HepG2 (cell line): ENCODE measurements at regions not wholly inside any gene's neighbourhood (a gene's known extent, or its start where the extent isn't known, plus 50 kb on each side); places are given as distances from the start of the nearest gene placed in this dataset.

Experiments
- ATAC-seq: fragments of 200-7000 bp; cut with Tn5 transposase; 3 replicates; pipeline ENCODE4 v1.9.1; 2020; ENCODE audit warnings: mild to moderate bottlenecking, moderate library complexity
- BruUV-seq: library from RNA; stranded (reverse); fragments of 400-500 nt; replicated peaks from 2 replicates; lab custom pipeline; 2021; lab: Mats Ljungman, UMichigan
- CTCF ChIA-PET: fragments of 300-600 bp; formaldehyde crosslinking; extraction: SDS; loops from one replicate; lab custom pipeline; 2021; ENCODE audit warnings: low total read pairs, inconsistent platforms, low intra/inter-chr PET ratio; lab: Yijun Ruan, JAX
- POLR2A ChIA-PET: fragments of 350-600 bp; sonication (Branson Sonifier 250); formaldehyde crosslinking; loops from one replicate; lab custom pipeline; 2020; ENCODE audit warnings: antibody characterized with exemption, inconsistent platforms; lab: Yijun Ruan, JAX
- DNase-seq: peaks from one replicate; pipeline ENCODE4 v3.0.0-alpha.2; 2015; ENCODE audit warnings: low spot score
- FAIRE-seq: peaks from 3 replicates; lab custom pipeline; 2011; peaks lifted over from hg19 to GRCh38; lab: Jason Lieb, UNC
- H2AFZ ChIP-seq: one replicate; pipeline ENCODE4 v1.6.1; 2011; ENCODE audit warnings: low read length, inconsistent platforms
- H3K27ac ChIP-seq: fragments of 300-600 bp; 3 replicates; pipeline ENCODE4 v1.8.0; 2011; ENCODE audit warnings: mixed run types, mild to moderate bottlenecking, mixed read lengths, low read length, inconsistent platforms; ENCODE audit not compliant: insufficient read depth; ENCODE audit errors: extremely low read length
- H3K27me3 ChIP-seq, 2 experiments: fragments of 200-600 bp in 1 of 2; 2 replicates in 1 of 2; 3 replicates in 1 of 2; pipeline versions ENCODE4 v1.6.0 to v1.8.0; 2011; ENCODE audit warnings: low read length in 2 of 2, mild to moderate bottlenecking in 2 of 2, moderate library complexity in 2 of 2, inconsistent platforms in 1 of 2; ENCODE audit not compliant: insufficient read depth in 2 of 2, control insufficient read depth in 1 of 2
- H3K36me3 ChIP-seq, 2 experiments: fragments of 200-600 bp in 1 of 2; replicated peaks in 1 of 2; 2 replicates in 1 of 2; 3 replicates in 1 of 2; pipeline versions ENCODE4 v1.5.1 to v1.8.0; 2011; ENCODE audit warnings: low read length in 2 of 2, inconsistent platforms in 1 of 2; ENCODE audit not compliant: insufficient read depth in 2 of 2, control insufficient read depth in 1 of 2
- H3K4me1 ChIP-seq: 2 replicates; pipeline ENCODE4 v1.5.1; 2012; ENCODE audit warnings: low read length, inconsistent platforms; ENCODE audit not compliant: insufficient read depth
- H3K4me2 ChIP-seq: 2 replicates; pipeline ENCODE4 v1.6.0; 2011; ENCODE audit warnings: low read depth, low read length, inconsistent platforms
- H3K4me3 ChIP-seq, 3 experiments: fragments of 200-600 bp in 1 of 3; sonication (generic), shearing (Covaris generic) in 1 of 3; replicated peaks in 1 of 3; 2 replicates each; pipeline ENCODE4 v1.5.1; 2011 to 2016; ENCODE audit warnings: low read length in 3 of 3, inconsistent platforms in 2 of 3, low read depth in 2 of 3, mild to moderate bottlenecking in 2 of 3, control low read depth in 1 of 3, mixed read lengths in 1 of 3; ENCODE audit not compliant: insufficient read depth in 1 of 3
- H3K79me2 ChIP-seq: one replicate; pipeline ENCODE4 v1.6.1; 2011; ENCODE audit warnings: low read length, inconsistent platforms; ENCODE audit not compliant: insufficient read depth
- H3K9ac ChIP-seq: 2 replicates; pipeline ENCODE4 v1.6.0; 2011; ENCODE audit warnings: mild to moderate bottlenecking, low read depth, low read length, inconsistent platforms; ENCODE audit not compliant: insufficient read depth
- H3K9me3 ChIP-seq: 2 replicates; pipeline ENCODE4 v1.5.1; 2012; ENCODE audit warnings: mild to moderate bottlenecking, low read length
- H4K20me1 ChIP-seq: 2 replicates; pipeline ENCODE4 v1.6.0; 2011; ENCODE audit warnings: inconsistent platforms, mild to moderate bottlenecking, low read length, moderate library complexity; ENCODE audit not compliant: insufficient read depth
- BCL3 ChIP-seq: sonication (generic); formaldehyde crosslinking; IDR thresholded peaks from 2 replicates; pipeline ENCODE4 v1.5.1; 2020; ENCODE audit warnings: mild to moderate bottlenecking, missing genetic modification reagents, moderate library complexity
- CHD4 ChIP-seq: fragments of 200-600 bp; sonication (generic); IDR thresholded peaks from 2 replicates; pipeline ENCODE4 v1.7.0; 2017; ENCODE audit warnings: mild to moderate bottlenecking, low read length, borderline replicate concordance
- DZIP1 ChIP-seq: sonication (generic); formaldehyde crosslinking; IDR thresholded peaks from 2 replicates; pipeline ENCODE4 v1.5.0; 2020; ENCODE audit warnings: mild to moderate bottlenecking, missing genetic modification reagents
- KAT2B ChIP-seq: fragments of 150-350 bp; IDR thresholded peaks from 2 replicates; pipeline ENCODE4 v1.6.1; 2014; ENCODE audit warnings: low read depth, low read length, borderline replicate concordance
- MAZ ChIP-seq, 2 experiments: sonication (generic) in 1 of 2; formaldehyde crosslinking in 1 of 2; IDR thresholded peaks; 2 replicates each; pipeline versions ENCODE4 v1.5.0 to v1.6.1; 2012 to 2020; ENCODE audit warnings: low read depth in 2 of 2, mild to moderate bottlenecking in 2 of 2, borderline replicate concordance in 1 of 2, improper control_type of control experiment in 1 of 2, low read length in 1 of 2, missing genetic modification reagents in 1 of 2, moderate library complexity in 1 of 2
- MEF2D ChIP-seq: sonication (generic); formaldehyde crosslinking; IDR thresholded peaks from 2 replicates; pipeline ENCODE4 v1.5.1; 2020; ENCODE audit warnings: mild to moderate bottlenecking, missing genetic modification reagents
- MTF1 ChIP-seq: sonication (generic); formaldehyde crosslinking; IDR thresholded peaks from 2 replicates; pipeline ENCODE4 v1.5.0; 2020; ENCODE audit warnings: missing genetic modification reagents
- MYNN ChIP-seq: sonication (generic); formaldehyde crosslinking; IDR thresholded peaks from 2 replicates; pipeline ENCODE4 v1.4.0; 2020; ENCODE audit warnings: mild to moderate bottlenecking, low read depth, missing genetic modification reagents
- NR2F6 ChIP-seq, 2 experiments: IDR thresholded peaks; 2 replicates each; pipeline ENCODE4 v1.6.1; 2016; ENCODE audit warnings: antibody characterized with exemption in 1 of 2, mild to moderate bottlenecking in 1 of 2
- PCBP1 ChIP-seq: fragments of 200-400 bp; formaldehyde crosslinking; IDR thresholded peaks from 2 replicates; pipeline ENCODE4 v1.6.1; 2017; ENCODE audit warnings: mild to moderate bottlenecking, low read depth, low read length, borderline replicate concordance
- RCOR2 ChIP-seq: IDR thresholded peaks from 2 replicates; pipeline ENCODE4 v1.6.1; 2016; ENCODE audit warnings: missing biosample characterization, missing genetic modification reagents
- SIN3A ChIP-seq: IDR thresholded peaks from 2 replicates; pipeline ENCODE4 v1.6.1; 2011; ENCODE audit warnings: low read depth, mild to moderate bottlenecking, control low read depth, low read length, borderline replicate concordance
- ZNF639 ChIP-seq: conservative IDR thresholded peaks from 2 replicates; pipeline ENCODE4 v1.6.1; 2018; ENCODE audit warnings: missing genetic modification reagents
- ZNF672 ChIP-seq: sonication (generic); formaldehyde crosslinking; IDR thresholded peaks from 2 replicates; pipeline ENCODE4 v1.8.1; 2022; ENCODE audit warnings: missing genetic modification reagents
- WGBS: methylation state at CpG from one replicate; pipeline ENCODE4 v1.1.6; 2017; ENCODE audit warnings: low lambda C conversion rate; 5-methylcytosine and 5-hydroxymethylcytosine counted together
- in situ Hi-C: cut with HindIII; loops from 2 replicates; pipeline ENCODE4 v1.10.0; 2017; ENCODE audit warnings: low pct_unique_long_range_greater_than_20kb; ENCODE audit not compliant: extremely low pct_ligation_motif_present
- intact Hi-C: fragments of 100-400 bp; cut with micrococcal nuclease; formaldehyde crosslinking; loops from one replicate; pipeline ENCODE4 v1.10.0; 2022; ENCODE audit not compliant: unreplicated experiment

- CTCF ChIA-PET, result no interaction called here
- WGBS, result 12% methylated on average over 2 of the region's 2 CpGs
- Histone ChIP-seq H3K27ac (no peak overlapping the region), H3K27me3 (no peaks in the 10 kb centered on the region; a peak in 1 of 5 replicates), H3K4me3 (no peak overlapping the region), H3K9me3 (no peaks in the 10 kb centered on the region), H3K9ac (no peak overlapping the region), H2AFZ (no peak overlapping the region), H3K4me2 (no peak overlapping the region), H3K4me1 (no peaks in the 10 kb centered on the region), H3K79me2 (no peaks in the 10 kb centered on the region), H4K20me1 (no peaks in the 10 kb centered on the region), H3K36me3 (no peaks in the 10 kb centered on the region)
- intact Hi-C loops, result no loop called here
- no TSS peak for BruUV-seq
- TF ChIP-seq KAT2B, result no peak
- no peak for TF ChIP-seq ZNF672 (CRISPR knock-in tag)
- TF ChIP-seq NR2F6 (IDR thresholded peaks at IDR 0.05), result no peak
- TF ChIP-seq NR2F6 (CRISPR knock-in tag; IDR thresholded peaks at IDR 0.05), result no peak
- no peak for TF ChIP-seq DZIP1
- no peak for TF ChIP-seq ZNF639 (CRISPR knock-in tag)
- no peak for TF ChIP-seq MYNN (CRISPR knock-in tag)
- TF ChIP-seq BCL3, result no peak
- TF ChIP-seq PCBP1, result no peak
- TF ChIP-seq CHD4, result no peak
- TF ChIP-seq MAZ (IDR thresholded peaks at IDR 0.05; ENCODE audit: borderline replicate concordance, low read depth, low read length), result no peak
- no peak for TF ChIP-seq MAZ (CRISPR knock-in tag; IDR thresholded peaks at IDR 0.05; ENCODE audit: low read depth)
- no peak for TF ChIP-seq MTF1 (CRISPR knock-in tag)
- no peak for TF ChIP-seq RCOR2 (CRISPR knock-in tag)
- no peak for TF ChIP-seq SIN3A
- no peak for TF ChIP-seq MEF2D
- FAIRE-seq (no peak), DNase-seq (no peak), ATAC-seq (no peak)
- POLR2A ChIA-PET, result no interaction called here
- in situ Hi-C loops, result no loop called here
Observed at GRCh38 chr2:146278881-146279280, 1565.9 kb upstream of the ACVR2A start.
